BJ (cell line): ENCODE measurements at regions not wholly inside any gene's neighbourhood (a gene's known extent, or its start where the extent isn't known, plus 50 kb on each side); places are given as distances from the start of the nearest gene placed in this dataset.
A peak's percentile ranks its signal among the peaks of the same experiment; 100 is the strongest.

Experiments
- CTCF ChIA-PET: fragments of 350-600 bp; formaldehyde crosslinking; extraction: SDS; loops from one replicate; lab custom pipeline; 2021; ENCODE audit warnings: antibody characterized with exemption, inconsistent platforms; lab: Yijun Ruan, JAX
- POLR2A ChIA-PET: fragments of 300-600 bp; sonication (Branson Sonifier 250); formaldehyde crosslinking; extraction: SDS; loops from one replicate; lab custom pipeline; 2021; ENCODE audit warnings: antibody characterized with exemption; lab: Charles Lee
- DNase-seq: peaks from one replicate; pipeline ENCODE4 v3.0.0-alpha.2; 2011; ENCODE audit warnings: low read depth
- H3K27me3 ChIP-seq: 2 replicates; pipeline ENCODE4 v1.6.0; 2011; ENCODE audit warnings: low read length; ENCODE audit not compliant: control insufficient read depth, insufficient read depth
- H3K36me3 ChIP-seq: 2 replicates; pipeline ENCODE4 v1.5.1; 2011; ENCODE audit warnings: low read length; ENCODE audit not compliant: control insufficient read depth, insufficient read depth
- H3K4me3 ChIP-seq: 2 replicates; pipeline ENCODE4 v1.5.1; 2011; ENCODE audit warnings: low read depth, mild to moderate bottlenecking, control low read depth, low read length
- TF ChIP-seq, protein P1 (sequence below): IDR thresholded peaks from 2 replicates; pipeline ENCODE4 v1.5.1; 2011; ENCODE audit warnings: low read depth, mild to moderate bottlenecking, control low read depth, inconsistent platforms, low read length, moderate library complexity; ENCODE audit not compliant: insufficient read depth

DNA sequence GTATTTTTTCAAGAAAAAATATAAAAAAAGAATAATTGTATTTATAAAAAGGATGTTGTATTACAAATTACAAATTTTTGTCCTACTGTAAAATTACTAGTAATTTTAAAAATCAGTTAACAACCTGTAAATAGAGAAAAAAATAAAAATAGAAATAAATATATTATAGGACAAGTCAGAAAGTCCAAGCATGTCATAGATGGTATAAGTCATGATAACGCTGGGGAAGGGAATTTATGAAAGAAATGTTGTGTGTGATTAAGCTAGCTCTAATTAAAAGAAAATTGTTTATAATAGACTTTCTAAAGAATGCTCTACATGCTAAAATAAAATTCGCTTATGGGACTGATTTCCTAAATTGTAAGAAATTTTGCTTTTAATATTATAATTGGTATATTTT lies 2329.9 kb downstream of the ARAP2 start:
- Histone ChIP-seq H3K27me3 (no peaks in the 10 kb centered on the region), H3K36me3 (no peaks in the 10 kb centered on the region), H3K4me3 (no peak overlapping the region)
- ChIA-PET CTCF (interaction anchor here (0.6 kb wide), 1 partner anchor 26 kb away, joined by 3 read pairs; no protein-coding TSS in a partner anchor), POLR2A (no interaction called here)
- DNase-seq, result no peak
- TF ChIP-seq, protein P1, sequence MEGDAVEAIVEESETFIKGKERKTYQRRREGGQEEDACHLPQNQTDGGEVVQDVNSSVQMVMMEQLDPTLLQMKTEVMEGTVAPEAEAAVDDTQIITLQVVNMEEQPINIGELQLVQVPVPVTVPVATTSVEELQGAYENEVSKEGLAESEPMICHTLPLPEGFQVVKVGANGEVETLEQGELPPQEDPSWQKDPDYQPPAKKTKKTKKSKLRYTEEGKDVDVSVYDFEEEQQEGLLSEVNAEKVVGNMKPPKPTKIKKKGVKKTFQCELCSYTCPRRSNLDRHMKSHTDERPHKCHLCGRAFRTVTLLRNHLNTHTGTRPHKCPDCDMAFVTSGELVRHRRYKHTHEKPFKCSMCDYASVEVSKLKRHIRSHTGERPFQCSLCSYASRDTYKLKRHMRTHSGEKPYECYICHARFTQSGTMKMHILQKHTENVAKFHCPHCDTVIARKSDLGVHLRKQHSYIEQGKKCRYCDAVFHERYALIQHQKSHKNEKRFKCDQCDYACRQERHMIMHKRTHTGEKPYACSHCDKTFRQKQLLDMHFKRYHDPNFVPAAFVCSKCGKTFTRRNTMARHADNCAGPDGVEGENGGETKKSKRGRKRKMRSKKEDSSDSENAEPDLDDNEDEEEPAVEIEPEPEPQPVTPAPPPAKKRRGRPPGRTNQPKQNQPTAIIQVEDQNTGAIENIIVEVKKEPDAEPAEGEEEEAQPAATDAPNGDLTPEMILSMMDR, result no peak

DNA sequence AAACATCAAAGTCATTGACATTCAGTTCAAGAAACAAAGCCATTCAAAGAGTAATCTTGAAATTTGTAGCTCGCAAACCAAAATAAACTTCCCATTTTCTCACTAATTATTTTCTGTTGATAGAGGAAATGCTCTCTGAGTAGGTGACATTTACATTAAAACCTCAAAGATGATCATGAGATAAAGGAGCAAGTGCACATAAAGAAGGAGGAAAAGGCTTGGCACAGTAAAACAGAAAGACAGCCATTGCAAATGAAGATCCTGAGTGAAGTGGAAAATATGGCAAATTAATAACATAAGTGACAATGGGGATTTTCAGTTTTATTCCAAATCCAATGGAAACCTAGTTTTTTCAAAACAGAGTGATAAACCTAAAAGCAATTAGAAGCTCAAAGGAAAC lies 2320.8 kb downstream of the ARAP2 start:
- H3K36me3 ChIP-seq, result no peaks in the 10 kb centered on the region
- TF ChIP-seq, protein P1, result no peak
- no peak overlapping the region for H3K4me3 ChIP-seq
- no peaks in the 10 kb centered on the region for H3K27me3 ChIP-seq
- CTCF ChIA-PET, result no interaction called here
- no peak for DNase-seq
- POLR2A ChIA-PET, result no interaction called here

DNA sequence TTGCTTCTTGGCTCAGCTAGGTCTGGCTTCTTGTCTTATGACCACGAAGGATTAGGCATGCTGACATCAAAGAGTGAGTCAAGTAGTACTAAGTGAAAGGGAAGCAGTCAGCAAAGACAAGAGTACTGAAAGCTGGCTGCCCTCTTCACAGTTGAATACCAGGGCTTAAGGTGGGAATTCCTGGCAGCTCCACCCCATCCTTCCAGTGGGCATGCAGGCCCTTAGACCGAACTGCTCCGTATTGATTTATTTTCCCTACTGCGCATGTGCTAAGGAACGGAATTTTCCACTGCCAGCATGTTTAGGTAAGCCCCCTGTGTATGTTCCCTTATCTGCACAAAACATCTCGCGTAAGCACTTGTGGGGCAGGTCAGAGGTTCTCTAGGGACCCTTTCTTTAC lies 2320.1 kb downstream of the ARAP2 start:
- CTCF ChIA-PET, result no interaction called here
- no peak overlapping the region for H3K4me3 ChIP-seq
- TF ChIP-seq, protein P1, result no peak
- H3K36me3 ChIP-seq, result no peaks in the 10 kb centered on the region
- H3K27me3 ChIP-seq, result no peaks in the 10 kb centered on the region
- POLR2A ChIA-PET, result no interaction called here
- peak; percentile 9 for DNase-seq

DNA sequence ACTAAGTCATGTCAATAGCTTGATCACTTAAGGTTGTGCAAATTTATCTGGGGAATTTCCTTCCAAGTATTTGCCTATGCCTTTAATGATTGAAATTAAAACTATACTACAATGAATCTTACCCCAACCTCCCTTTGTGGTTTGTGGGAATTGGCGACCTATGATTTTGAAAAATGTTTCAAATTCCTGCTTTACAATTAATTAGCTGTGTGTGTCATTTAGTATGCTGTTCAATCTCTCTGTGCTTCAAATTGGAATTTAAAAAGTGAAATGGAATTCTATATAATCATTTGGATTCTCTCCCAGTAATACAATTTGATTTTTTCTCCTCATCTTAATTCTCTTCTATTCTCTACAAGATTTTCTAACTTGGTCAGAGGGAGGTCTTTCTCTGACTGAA lies 2319.5 kb downstream of the ARAP2 start:
- TF ChIP-seq, protein P1, result no peak
- CTCF ChIA-PET, result no interaction called here
- no peak for DNase-seq
- Histone ChIP-seq H3K36me3 (no peaks in the 10 kb centered on the region), H3K27me3 (no peaks in the 10 kb centered on the region), H3K4me3 (no peak overlapping the region)
- POLR2A ChIA-PET, result no interaction called here

GRCh38 chr4:33930497-33930896 lies 2313.8 kb downstream of the ARAP2 start:
- CTCF ChIA-PET, result interaction anchor here (1.5 kb wide), 1 partner anchor 18 kb away, joined by 3 read pairs; no protein-coding TSS in a partner anchor
- DNase-seq, result no peak
- POLR2A ChIA-PET, result no interaction called here
- no peaks in the 10 kb centered on the region for H3K27me3 ChIP-seq
- no peaks in the 10 kb centered on the region for H3K36me3 ChIP-seq
- no peak overlapping the region for H3K4me3 ChIP-seq
- TF ChIP-seq, protein P1, result no peak
